Panc1 (cell line): ENCODE measurements at regions not wholly inside any gene's neighbourhood (a gene's known extent, or its start where the extent isn't known, plus 50 kb on each side); places are given as distances from the start of the nearest gene placed in this dataset.
A peak's percentile ranks its signal among the peaks of the same experiment; 100 is the strongest.

Experiments used
- ATAC-seq: fragments of 200-7000 bp; cut with Tn5 transposase; 2 replicates; pipeline ENCODE4 v1.9.1; 2020; ENCODE audit warnings: mild to moderate bottlenecking, moderate library complexity
- BruUV-seq: library from RNA; stranded (reverse); fragments of 400-500 nt; replicated peaks from 2 replicates; lab custom pipeline; 2021; lab: Mats Ljungman, UMichigan
- CTCF ChIA-PET: fragments of 300-600 bp; sonication (Branson Sonifier 250); formaldehyde crosslinking; loops from one replicate; lab custom pipeline; 2022; ENCODE audit warnings: antibody characterized with exemption; lab: Charles Lee
- POLR2A ChIA-PET: fragments of 300-600 bp; sonication (Branson Sonifier 250); formaldehyde crosslinking; loops from one replicate; lab custom pipeline; 2022; ENCODE audit warnings: antibody characterized with exemption; lab: Charles Lee
- DNase-seq: peaks from one replicate; pipeline ENCODE4 v3.0.0-alpha.2; 2010; ENCODE audit warnings: low read depth, low spot score
- H3K27ac ChIP-seq: 2 replicates; pipeline ENCODE4 v1.5.1; 2011; ENCODE audit warnings: mild to moderate bottlenecking, low read length, inconsistent platforms
- H3K27me3 ChIP-seq: fragments of 200-500 bp; sonication (Bioruptor generic); 2 replicates; pipeline ENCODE4 v1.6.0; 2014; ENCODE audit warnings: low read length, inconsistent platforms; ENCODE audit not compliant: control insufficient read depth, insufficient read depth
- H3K36me3 ChIP-seq: fragments of 200-500 bp; sonication (Bioruptor generic); 2 replicates; pipeline ENCODE4 v1.5.1; 2014; ENCODE audit warnings: inconsistent platforms, mild to moderate bottlenecking, low read length, moderate library complexity; ENCODE audit not compliant: control insufficient read depth, insufficient read depth
- H3K4me1 ChIP-seq: 2 replicates; pipeline ENCODE4 v1.5.1; 2011; ENCODE audit warnings: inconsistent platforms, mild to moderate bottlenecking, low read length, moderate library complexity; ENCODE audit not compliant: control insufficient read depth, insufficient read depth
- H3K4me3 ChIP-seq, 2 experiments: 2 replicates each; pipeline ENCODE4 v1.5.1; 2011 to 2012; ENCODE audit warnings: low read depth in 2 of 2, low read length in 2 of 2, mild to moderate bottlenecking in 2 of 2, inconsistent platforms in 1 of 2, moderate library complexity in 1 of 2
- H3K9me3 ChIP-seq: fragments of 200-500 bp; sonication (Bioruptor generic); 2 replicates; pipeline ENCODE4 v1.5.1; 2014; ENCODE audit warnings: low read depth, mild to moderate bottlenecking, inconsistent platforms, low read length, moderate library complexity; ENCODE audit not compliant: control insufficient read depth, insufficient read depth
- POLR2AphosphoS5 ChIP-seq: IDR thresholded peaks from 2 replicates; pipeline ENCODE4 v1.6.1; 2012; ENCODE audit warnings: mild to moderate bottlenecking, low read depth, low read length, moderate library complexity
- SIN3A ChIP-seq: IDR thresholded peaks from 2 replicates; pipeline ENCODE4 v1.6.1; 2012; ENCODE audit warnings: low read depth, mild to moderate bottlenecking, low read length, moderate library complexity, borderline replicate concordance; ENCODE audit not compliant: insufficient read depth
- TCF7L2 ChIP-seq: IDR thresholded peaks from 2 replicates; pipeline ENCODE4 v1.6.1; 2011; ENCODE audit warnings: mild to moderate bottlenecking, low read depth, low read length, inconsistent platforms
- in situ Hi-C: cut with HindIII; loops from 2 replicates; pipeline ENCODE4 v1.10.0; 2016; ENCODE audit warnings: low sequenced_read_pairs, low pct_unique_long_range_greater_than_20kb
- intact Hi-C: fragments of 100-400 bp; cut with micrococcal nuclease; formaldehyde crosslinking; loops from one replicate; pipeline ENCODE4 v1.10.0; 2022; ENCODE audit not compliant: unreplicated experiment
- TF ChIP-seq, protein P1 (sequence below): fragments of 450-650 bp; IDR thresholded peaks from 2 replicates; pipeline ENCODE4 v1.5.1; 2017; ENCODE audit warnings: mild to moderate bottlenecking
- TF ChIP-seq, protein P2 (sequence below), 2 experiments: IDR thresholded peaks; 2 replicates each; pipeline ENCODE4 v1.6.1; 2011 to 2012; ENCODE audit warnings: low read depth in 2 of 2, control low read depth in 1 of 2, low read length in 1 of 2, mild to moderate bottlenecking in 1 of 2, moderate library complexity in 1 of 2; ENCODE audit not compliant: insufficient read depth in 1 of 2

DNA sequence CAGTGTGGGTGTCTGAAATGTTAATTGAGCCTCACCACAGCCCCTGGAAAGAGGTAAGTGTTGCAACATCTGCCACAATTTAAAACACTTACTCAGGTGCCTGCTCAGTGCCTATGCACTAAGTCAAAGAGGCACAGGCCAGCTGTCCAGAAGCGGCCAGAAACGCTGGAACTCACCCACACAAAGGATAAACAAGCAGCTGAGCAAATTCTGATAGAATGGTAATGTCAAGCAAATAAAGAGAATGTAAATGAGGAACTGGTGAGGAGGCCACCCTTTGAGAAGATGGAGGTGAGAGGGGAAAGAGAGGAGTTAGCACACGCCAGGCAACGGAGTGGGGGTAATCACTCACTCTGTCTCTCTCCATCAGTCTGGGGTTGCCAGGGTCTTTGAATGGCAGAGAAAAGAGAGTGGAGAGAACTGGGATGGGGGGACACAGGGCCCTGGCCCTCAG, 67.7 kb upstream of the SERP2 start:
- ATAC-seq (peak; percentile 12; the same call in 1 of the 2 replicates), DNase-seq (no peak)
- ChIA-PET POLR2A (interaction anchor here (1.3 kb wide), 1 partner anchor 131 kb away, joined by 4 read pairs; no protein-coding TSS in a partner anchor), CTCF (no interaction called here)
- Histone ChIP-seq H3K36me3 (no peaks in the 10 kb centered on the region), H3K27ac (no peak overlapping the region), H3K9me3 (no peaks in the 10 kb centered on the region), H3K4me1 (no peaks in the 10 kb centered on the region; the same call in 1 of the 2 replicates), H3K4me3 (peak overlapping the region in 1 of 2 experiments; percentile 47; a peak in 1 of 4 replicates), H3K27me3 (no peaks in the 10 kb centered on the region)
- intact Hi-C loops: no loop called here
- TF ChIP-seq, protein P1, sequence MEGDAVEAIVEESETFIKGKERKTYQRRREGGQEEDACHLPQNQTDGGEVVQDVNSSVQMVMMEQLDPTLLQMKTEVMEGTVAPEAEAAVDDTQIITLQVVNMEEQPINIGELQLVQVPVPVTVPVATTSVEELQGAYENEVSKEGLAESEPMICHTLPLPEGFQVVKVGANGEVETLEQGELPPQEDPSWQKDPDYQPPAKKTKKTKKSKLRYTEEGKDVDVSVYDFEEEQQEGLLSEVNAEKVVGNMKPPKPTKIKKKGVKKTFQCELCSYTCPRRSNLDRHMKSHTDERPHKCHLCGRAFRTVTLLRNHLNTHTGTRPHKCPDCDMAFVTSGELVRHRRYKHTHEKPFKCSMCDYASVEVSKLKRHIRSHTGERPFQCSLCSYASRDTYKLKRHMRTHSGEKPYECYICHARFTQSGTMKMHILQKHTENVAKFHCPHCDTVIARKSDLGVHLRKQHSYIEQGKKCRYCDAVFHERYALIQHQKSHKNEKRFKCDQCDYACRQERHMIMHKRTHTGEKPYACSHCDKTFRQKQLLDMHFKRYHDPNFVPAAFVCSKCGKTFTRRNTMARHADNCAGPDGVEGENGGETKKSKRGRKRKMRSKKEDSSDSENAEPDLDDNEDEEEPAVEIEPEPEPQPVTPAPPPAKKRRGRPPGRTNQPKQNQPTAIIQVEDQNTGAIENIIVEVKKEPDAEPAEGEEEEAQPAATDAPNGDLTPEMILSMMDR: no peak
- TF ChIP-seq POLR2AphosphoS5 (no peak), SIN3A (no peak), TCF7L2 (no peak)
- TF ChIP-seq, protein P2, sequence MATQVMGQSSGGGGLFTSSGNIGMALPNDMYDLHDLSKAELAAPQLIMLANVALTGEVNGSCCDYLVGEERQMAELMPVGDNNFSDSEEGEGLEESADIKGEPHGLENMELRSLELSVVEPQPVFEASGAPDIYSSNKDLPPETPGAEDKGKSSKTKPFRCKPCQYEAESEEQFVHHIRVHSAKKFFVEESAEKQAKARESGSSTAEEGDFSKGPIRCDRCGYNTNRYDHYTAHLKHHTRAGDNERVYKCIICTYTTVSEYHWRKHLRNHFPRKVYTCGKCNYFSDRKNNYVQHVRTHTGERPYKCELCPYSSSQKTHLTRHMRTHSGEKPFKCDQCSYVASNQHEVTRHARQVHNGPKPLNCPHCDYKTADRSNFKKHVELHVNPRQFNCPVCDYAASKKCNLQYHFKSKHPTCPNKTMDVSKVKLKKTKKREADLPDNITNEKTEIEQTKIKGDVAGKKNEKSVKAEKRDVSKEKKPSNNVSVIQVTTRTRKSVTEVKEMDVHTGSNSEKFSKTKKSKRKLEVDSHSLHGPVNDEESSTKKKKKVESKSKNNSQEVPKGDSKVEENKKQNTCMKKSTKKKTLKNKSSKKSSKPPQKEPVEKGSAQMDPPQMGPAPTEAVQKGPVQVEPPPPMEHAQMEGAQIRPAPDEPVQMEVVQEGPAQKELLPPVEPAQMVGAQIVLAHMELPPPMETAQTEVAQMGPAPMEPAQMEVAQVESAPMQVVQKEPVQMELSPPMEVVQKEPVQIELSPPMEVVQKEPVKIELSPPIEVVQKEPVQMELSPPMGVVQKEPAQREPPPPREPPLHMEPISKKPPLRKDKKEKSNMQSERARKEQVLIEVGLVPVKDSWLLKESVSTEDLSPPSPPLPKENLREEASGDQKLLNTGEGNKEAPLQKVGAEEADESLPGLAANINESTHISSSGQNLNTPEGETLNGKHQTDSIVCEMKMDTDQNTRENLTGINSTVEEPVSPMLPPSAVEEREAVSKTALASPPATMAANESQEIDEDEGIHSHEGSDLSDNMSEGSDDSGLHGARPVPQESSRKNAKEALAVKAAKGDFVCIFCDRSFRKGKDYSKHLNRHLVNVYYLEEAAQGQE (IDR thresholded peaks at IDR 0.05; ENCODE audit: insufficient read depth in 1 of 2, low read depth in 2 of 2, low read length in 1 of 2): no peak
- in situ Hi-C loops: no loop called here
- no TSS peak for BruUV-seq

DNA sequence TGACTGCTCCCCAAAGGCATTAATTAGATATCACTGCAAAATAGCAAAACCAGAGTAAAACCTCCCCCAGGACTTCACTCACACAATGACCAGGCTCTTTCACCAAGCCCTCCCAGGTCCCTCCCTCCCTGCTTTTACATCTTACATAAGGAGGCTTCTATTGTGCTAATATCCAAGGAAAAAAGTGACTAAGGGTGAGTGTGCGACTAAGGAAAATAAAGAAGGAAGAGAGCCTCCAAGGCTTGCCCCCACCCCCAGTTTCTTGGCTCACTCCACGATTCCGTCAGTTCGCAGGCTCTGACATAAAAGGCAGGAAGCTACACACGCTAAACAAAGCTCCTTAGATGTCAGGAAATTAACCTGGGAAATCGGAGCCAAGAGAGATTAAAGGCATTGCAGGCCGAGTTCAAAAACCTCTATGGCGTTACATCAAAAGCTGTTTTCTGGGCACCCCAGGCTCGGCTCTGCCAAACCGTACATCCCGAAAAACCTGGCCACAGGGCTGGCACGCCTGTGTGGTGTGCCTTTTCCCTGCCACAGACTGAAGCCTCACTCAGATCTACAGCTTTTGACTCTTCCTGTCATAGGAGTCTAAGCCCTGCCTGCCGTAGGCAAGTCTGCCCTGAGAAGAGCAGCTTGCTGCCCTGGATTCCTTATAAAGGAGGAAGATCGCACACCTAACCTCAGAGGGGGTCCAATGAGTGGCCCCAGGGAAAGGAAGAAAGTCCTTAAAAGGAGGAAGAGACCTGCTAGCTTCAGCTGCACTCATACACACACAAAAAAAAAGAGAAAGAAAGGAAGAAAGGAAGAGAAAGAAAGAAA, 67.0 kb upstream of the SERP2 start:
- ChIA-PET POLR2A (interaction anchor here (0.7 to 1.3 kb wide), 2 partner anchors 130 to 131 kb away, joined by 3 to 4 read pairs; no protein-coding TSS in a partner anchor), CTCF (no interaction called here)
- Histone ChIP-seq H3K4me1 (no peaks in the 10 kb centered on the region; the same call in 1 of the 2 replicates), H3K27me3 (no peaks in the 10 kb centered on the region), H3K9me3 (no peaks in the 10 kb centered on the region), H3K36me3 (no peaks in the 10 kb centered on the region), H3K27ac (peak overlapping the region; percentile 21), H3K4me3 (peak overlapping the region in 1 of 2 experiments; percentile 47; a peak in 2 of 4 replicates)
- TF ChIP-seq SIN3A: no peak
- TF ChIP-seq POLR2AphosphoS5: no peak
- TF ChIP-seq TCF7L2: no peak
- TF ChIP-seq, protein P2 (IDR thresholded peaks at IDR 0.05; ENCODE audit: insufficient read depth in 1 of 2, low read depth in 2 of 2, low read length in 1 of 2): no peak
- TF ChIP-seq, protein P1: no peak
- peak; percentile 87 for ATAC-seq
- no TSS peak for BruUV-seq
- DNase-seq: peak; percentile 47
- intact Hi-C loops: no loop called here
- in situ Hi-C loops: no loop called here
